HG03066 (cell line): ENCODE measurements at regions not wholly inside any gene's neighbourhood (a gene's known extent, or its start where the extent isn't known, plus 50 kb on each side); places are given as distances from the start of the nearest gene placed in this dataset.

Source experiments
- ATAC-seq: cut with Tn5 transposase; IDR thresholded peaks from one replicate; pipeline ENCODE4 v1.9.1; 2021; ENCODE audit warnings: low read depth; ENCODE audit not compliant: unreplicated experiment

DNA sequence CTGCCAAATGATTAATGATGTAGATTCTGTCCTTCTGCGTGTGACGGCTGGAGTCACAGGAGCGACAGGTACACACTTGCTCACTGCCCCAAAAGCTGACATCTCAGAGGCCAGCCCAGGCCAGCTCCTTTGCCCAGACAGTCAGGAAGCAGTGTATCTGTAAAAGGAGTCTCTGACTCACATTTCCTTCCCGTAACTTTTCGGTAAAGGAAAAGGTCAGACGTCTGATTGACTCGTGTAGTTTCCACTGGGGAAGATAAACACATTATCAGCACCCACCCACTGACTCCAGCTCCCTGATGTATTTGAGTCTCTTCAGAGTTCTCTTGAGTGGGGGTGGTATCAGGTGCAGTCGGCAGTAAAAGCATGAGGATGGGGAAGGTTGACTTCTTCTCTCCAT, 64.4 kb upstream of the WWC1 start:
- no peak for ATAC-seq

DNA sequence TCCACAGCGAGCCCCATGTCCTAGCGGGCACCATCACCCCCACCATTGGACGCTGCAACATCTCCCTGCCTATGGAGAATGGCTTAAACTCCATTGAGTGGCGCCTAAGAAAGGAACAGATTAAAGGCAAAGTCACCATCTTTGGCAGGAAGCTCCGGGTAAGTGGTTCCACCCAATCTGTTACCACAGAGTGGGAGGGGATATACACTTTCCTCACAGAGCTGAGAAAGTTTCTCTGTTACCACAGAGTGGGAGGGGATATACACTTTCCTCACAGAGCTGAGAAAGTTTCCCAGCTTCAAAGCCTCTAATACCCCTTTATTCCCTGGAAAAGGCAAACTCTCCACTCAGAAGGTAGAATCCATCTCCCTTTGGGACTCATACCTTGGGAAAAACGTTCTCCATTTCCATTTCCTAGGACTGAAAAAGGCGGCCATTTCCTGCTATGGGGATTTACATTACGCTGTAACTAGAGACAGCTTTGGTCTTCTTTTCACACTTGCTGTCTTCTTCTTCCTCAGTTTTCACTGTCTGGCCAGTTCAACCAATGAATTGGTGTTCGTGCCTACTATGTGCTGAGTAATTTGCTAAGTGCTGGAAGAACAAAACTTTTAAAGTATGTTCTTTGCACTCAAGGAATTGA, 63.4 kb upstream of the WWC1 start:
- ATAC-seq: peak; percentile 100

DNA sequence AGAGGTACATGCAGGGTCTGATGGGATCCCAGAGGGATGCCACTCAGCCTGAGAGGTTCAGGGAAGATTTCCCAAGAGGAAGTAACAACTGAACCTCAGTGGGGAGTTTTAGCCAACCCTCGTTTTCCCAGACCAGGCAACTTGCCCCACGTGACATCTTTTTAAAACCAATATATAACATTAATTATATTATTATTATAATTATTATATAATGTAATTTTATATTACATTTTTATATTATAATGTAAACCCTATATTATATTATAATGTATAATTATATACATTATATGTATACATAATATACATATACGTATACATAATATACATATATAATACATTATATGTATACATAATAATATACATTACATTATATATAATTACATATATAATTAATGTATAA, 62.8 kb upstream of the WWC1 start:
- ATAC-seq: no peak

DNA sequence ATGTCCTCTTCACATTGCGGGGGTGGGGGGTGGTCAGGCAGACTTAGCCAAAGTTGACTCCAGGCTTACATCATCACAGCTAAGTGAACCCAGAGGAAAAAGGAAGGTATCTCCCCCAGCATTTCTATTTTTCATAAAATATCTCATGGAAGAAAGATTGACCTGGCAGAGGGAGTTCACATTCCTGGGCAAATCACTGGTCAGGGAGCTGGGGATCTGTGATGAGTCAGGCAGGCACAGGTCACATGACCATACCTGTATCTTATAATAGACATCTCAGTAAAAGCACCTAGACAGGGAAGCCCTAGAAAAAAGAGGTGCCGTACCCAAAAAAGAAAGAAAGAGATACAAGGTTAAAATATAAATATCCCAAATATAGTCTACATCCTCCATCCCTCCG, 57.3 kb upstream of the WWC1 start:
- ATAC-seq: no peak

DNA sequence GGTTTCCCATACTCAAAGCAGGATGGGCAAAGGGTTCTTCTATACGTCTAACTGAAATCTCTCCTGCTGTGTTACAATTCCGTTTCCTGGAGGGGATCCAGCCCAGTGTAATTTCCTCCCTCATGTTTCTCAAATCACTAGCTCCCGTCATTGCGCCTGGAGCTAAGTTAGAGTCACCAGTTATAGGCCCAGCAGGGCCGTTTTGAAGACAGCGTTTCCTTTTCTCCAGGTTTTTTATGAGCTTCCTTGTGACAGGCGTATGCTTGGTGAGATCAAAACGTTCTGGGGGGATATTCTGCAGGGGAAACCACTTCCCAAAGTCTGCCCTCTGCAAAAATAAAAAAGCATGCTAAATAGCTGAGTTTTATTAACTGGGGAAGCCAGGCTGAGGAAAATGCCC, 53.0 kb upstream of the WWC1 start:
- ATAC-seq: no peak

DNA sequence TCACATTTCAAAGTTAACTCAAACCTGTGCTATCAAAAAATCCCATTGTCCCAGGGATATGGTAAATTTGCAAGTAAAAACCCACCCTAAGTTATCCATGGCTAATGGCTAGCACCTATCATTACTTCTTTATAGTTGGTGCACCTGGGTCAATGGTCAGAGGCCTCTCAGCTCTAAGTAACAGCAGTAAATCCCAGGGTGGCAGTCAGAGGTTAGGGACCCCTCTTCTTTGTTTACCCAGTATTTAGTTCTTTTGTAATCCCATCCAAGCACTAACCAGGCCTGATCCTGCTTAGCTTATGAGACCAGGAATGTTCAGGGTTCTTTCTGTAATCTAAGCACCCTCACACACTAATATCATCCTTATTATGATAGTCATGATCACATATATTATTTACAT, 52.1 kb upstream of the WWC1 start:
- ATAC-seq: no peak
